ENCODE measurements at regions not wholly inside any gene's neighbourhood (a gene's known extent, or its start where the extent isn't known, plus 50 kb on each side); places are given as distances from the start of the nearest gene placed in this dataset.
"Not testable (repeated sequence)": the region's sequence is repeated elsewhere in the genome, so short reads cannot be mapped to it uniquely, and the experiment has no call there.

- ATAC-seq (no peak), DNase-seq (ENCODE audit: missing footprints) (no peak)
- intact Hi-C loops (cut with DNase I): no loop called here
Measured at GRCh38 chr12:63508543-63508942, 159.8 kb downstream of the DPY19L2 start.

GRCh38 chr12:63499567-63499966 lies 168.7 kb downstream of the DPY19L2 start:
- DNase-seq (ENCODE audit: missing footprints) (no peak), ATAC-seq (no peak)
- intact Hi-C loops (cut with DNase I): no loop called here

- DNase-seq (ENCODE audit: missing footprints) (no peak), ATAC-seq (no peak)
- intact Hi-C loops (cut with DNase I): no loop called here
Measured at GRCh38 chr12:63498239-63498638, 170.1 kb downstream of the DPY19L2 start.

- no peak for ATAC-seq
- intact Hi-C loops (cut with DNase I): no loop called here
- no peak for DNase-seq (ENCODE audit: missing footprints)
Measured at GRCh38 chr12:63496654-63497053, 171.6 kb downstream of the DPY19L2 start.

GRCh38 chr12:63495974-63496373 lies 172.3 kb downstream of the DPY19L2 start:
- intact Hi-C loops (cut with DNase I): no loop called here
- ATAC-seq: no peak
- DNase-seq (ENCODE audit: missing footprints): no peak

- DNase-seq (ENCODE audit: missing footprints); intact Hi-C loops (cut with DNase I); ATAC-seq: not testable (repeated sequence)
Measured at GRCh38 chr12:63493357-63493756, 174.9 kb downstream of the DPY19L2 start.

- no peak for ATAC-seq
- intact Hi-C loops (cut with DNase I): no loop called here
- no peak for DNase-seq (ENCODE audit: missing footprints)
Measured at GRCh38 chr12:63480186-63480585, 188.1 kb downstream of the DPY19L2 start.

- intact Hi-C loops (cut with DNase I): no loop called here
- no peak for ATAC-seq
- no peak for DNase-seq (ENCODE audit: missing footprints)
Measured at GRCh38 chr12:63470161-63470560, 198.1 kb downstream of the DPY19L2 start.

GRCh38 chr12:63467951-63468350 lies 200.3 kb downstream of the DPY19L2 start:
- ATAC-seq (no peak), DNase-seq (ENCODE audit: missing footprints) (no peak)
- intact Hi-C loops (cut with DNase I): no loop called here

- DNase-seq (ENCODE audit: missing footprints): no peak
- no peak for ATAC-seq
- intact Hi-C loops (cut with DNase I): no loop called here
Measured at GRCh38 chr12:63457857-63458256, 210.4 kb downstream of the DPY19L2 start.

- no peak for DNase-seq (ENCODE audit: missing footprints)
- intact Hi-C loops (cut with DNase I): no loop called here
- ATAC-seq: no peak
Measured at GRCh38 chr12:63457428-63457827, 210.9 kb downstream of the DPY19L2 start.

- ATAC-seq: no peak
- DNase-seq (ENCODE audit: missing footprints): no peak
- intact Hi-C loops (cut with DNase I): no loop called here
Measured at GRCh38 chr12:63450816-63451215, 217.5 kb downstream of the DPY19L2 start.

GRCh38 chr12:63450334-63450733 lies 218.0 kb downstream of the DPY19L2 start:
- no peak for ATAC-seq
- DNase-seq (ENCODE audit: missing footprints): no peak
- intact Hi-C loops (cut with DNase I): no loop called here

- DNase-seq (ENCODE audit: missing footprints) (no peak), ATAC-seq (no peak)
- intact Hi-C loops (cut with DNase I): no loop called here
Measured at GRCh38 chr12:63445224-63445880, 222.9 kb downstream of the DPY19L2 start.

- DNase-seq (ENCODE audit: missing footprints) (no peak), ATAC-seq (no peak)
- intact Hi-C loops (cut with DNase I): no loop called here
Measured at GRCh38 chr12:63440048-63440447, 228.2 kb downstream of the DPY19L2 start.

GRCh38 chr12:63434384-63434783 lies 233.9 kb downstream of the DPY19L2 start:
- ATAC-seq; DNase-seq (ENCODE audit: missing footprints); intact Hi-C loops (cut with DNase I): not testable (repeated sequence)

GRCh38 chr12:63427969-63428368 lies 240.3 kb downstream of the DPY19L2 start:
- intact Hi-C loops (cut with DNase I): loop anchor here (10.0 kb wide), 1 partner anchor 377 kb away; no protein-coding TSS in a partner anchor
- DNase-seq (ENCODE audit: missing footprints); ATAC-seq: not testable (repeated sequence)

GRCh38 chr12:63427029-63427428 lies 241.3 kb downstream of the DPY19L2 start:
- not testable (repeated sequence) for DNase-seq (ENCODE audit: missing footprints); ATAC-seq
- intact Hi-C loops (cut with DNase I): loop anchor here (10.0 kb wide), 1 partner anchor 378 kb away; no protein-coding TSS in a partner anchor

GRCh38 chr12:63424671-63425070 lies 243.6 kb downstream of the DPY19L2 start:
- intact Hi-C loops (cut with DNase I): loop anchor here (10.0 kb wide), 1 partner anchor 380 kb away; no protein-coding TSS in a partner anchor
- ATAC-seq: no peak
- DNase-seq (ENCODE audit: missing footprints): no peak

- DNase-seq (ENCODE audit: missing footprints): no peak
- intact Hi-C loops (cut with DNase I): loop anchor here (10.0 kb wide), 1 partner anchor 381 kb away; no protein-coding TSS in a partner anchor
- ATAC-seq: no peak
Measured at GRCh38 chr12:63423839-63424238, 244.5 kb downstream of the DPY19L2 start.

- intact Hi-C loops (cut with DNase I): loop anchor here (10.0 kb wide), 1 partner anchor 385 kb away; no protein-coding TSS in a partner anchor
- no peak for DNase-seq (ENCODE audit: missing footprints)
- peak; percentile 56 for ATAC-seq
Measured at GRCh38 chr12:63420206-63420644, 248.1 kb downstream of the DPY19L2 start.

Data from Right ventricle myocardium inferior (tissue), 1 donor.